ENCODE measurements at regions not wholly inside any gene's neighbourhood (a gene's known extent, or its start where the extent isn't known, plus 50 kb on each side); places are given as distances from the start of the nearest gene placed in this dataset.

- TF ChIP-seq CTCF (conservative IDR thresholded peaks at IDR 0.05; ENCODE audit: low read length) (no peak), EZH2phosphoT487 (IDR thresholded peaks at IDR 0.05; ENCODE audit: borderline replicate concordance) (no peak)
These were observed 230.8 kb upstream of the NR4A3 start for GRCh38 chr9:99590840-99591239.
